GM19351 (cell line): ENCODE measurements at regions not wholly inside any gene's neighbourhood (a gene's known extent, or its start where the extent isn't known, plus 50 kb on each side); places are given as distances from the start of the nearest gene placed in this dataset.

Experiments used
- ATAC-seq: cut with Tn5 transposase; IDR thresholded peaks from one replicate; pipeline ENCODE4 v1.9.1; 2021; ENCODE audit warnings: mild to moderate bottlenecking, moderate library complexity; ENCODE audit not compliant: unreplicated experiment

GRCh38 chr12:107271523-107271922 lies 178.2 kb upstream of the CRY1 start:
- no peak for ATAC-seq

DNA sequence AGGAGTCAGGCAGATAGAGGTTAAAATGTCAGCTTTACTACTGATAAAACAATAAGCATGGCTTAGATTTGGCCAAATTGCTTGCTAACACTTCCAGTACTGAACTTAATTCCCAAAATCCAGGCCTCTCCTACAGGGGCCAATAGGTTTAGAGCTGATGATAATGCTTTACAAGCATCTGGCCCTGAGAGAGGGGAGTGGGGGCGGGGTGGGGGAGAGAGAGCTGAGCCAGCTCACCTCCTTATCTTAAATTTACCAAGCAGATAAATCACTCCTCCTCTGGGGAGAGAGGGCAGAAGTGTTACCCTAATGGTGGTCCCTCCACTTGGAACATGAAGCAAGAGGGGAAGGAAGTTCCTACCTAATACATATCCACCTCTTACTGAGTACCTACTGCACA lies 182.2 kb upstream of the CRY1 start:
- ATAC-seq, result no peak

GRCh38 chr12:107277855-107278254 lies 184.5 kb upstream of the CRY1 start:
- no peak for ATAC-seq

DNA sequence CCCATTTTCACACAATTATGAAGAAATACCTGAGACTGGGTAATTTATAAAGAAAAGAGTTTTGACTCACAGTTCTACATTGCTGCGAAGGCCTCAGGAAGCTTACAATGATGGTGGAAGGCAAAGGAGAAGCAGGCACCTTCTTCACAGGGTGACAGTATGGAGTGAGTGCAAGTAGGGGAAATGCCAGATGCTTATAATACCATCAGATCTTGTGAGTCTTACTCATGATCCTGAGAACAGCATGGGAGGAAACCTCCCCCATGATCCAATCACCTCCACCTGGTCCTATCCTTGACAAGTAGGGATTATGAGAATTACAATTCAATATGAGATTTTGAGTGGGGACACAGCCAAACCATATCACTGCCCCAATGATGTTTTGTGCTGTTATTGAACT lies 189.3 kb upstream of the CRY1 start:
- no peak for ATAC-seq

DNA sequence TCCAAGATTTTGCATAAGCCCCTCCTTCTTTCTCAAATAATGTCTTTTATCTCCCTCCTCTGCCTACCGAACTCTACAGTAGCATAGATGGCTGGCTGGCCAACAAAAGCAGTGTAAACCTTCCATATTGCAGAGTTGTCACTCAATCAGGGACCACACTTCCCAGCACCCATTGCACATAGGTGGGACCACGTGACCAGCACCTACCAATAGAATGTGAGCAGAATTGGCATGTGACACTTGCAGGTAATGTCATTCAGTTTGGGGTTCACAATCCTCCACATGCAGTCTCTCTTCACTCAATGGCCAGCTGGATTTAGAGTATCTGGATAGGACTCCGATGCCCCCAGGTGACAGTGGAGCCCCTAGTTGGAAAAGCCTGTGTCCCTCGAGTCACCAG lies 190.3 kb upstream of the CRY1 start:
- ATAC-seq, result no peak

DNA sequence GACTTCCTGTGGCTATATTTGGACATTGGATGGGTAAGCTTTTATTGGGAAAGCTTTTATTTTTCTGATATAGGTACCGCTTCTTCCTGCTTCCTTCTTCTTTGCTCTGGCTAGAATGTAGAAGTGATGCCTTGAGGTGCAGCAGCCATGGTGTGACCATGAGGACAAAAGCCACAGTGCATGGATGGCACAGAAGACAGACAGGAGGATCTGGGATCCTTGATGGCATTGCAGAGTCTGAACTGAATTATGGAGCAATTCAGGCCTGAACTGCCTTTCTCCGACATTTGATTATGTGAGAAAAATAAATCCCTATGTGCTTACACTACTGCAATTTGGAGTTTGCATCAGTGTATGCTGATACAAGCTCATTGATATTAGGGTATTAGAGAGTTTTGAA lies 191.3 kb upstream of the CRY1 start:
- no peak for ATAC-seq

DNA sequence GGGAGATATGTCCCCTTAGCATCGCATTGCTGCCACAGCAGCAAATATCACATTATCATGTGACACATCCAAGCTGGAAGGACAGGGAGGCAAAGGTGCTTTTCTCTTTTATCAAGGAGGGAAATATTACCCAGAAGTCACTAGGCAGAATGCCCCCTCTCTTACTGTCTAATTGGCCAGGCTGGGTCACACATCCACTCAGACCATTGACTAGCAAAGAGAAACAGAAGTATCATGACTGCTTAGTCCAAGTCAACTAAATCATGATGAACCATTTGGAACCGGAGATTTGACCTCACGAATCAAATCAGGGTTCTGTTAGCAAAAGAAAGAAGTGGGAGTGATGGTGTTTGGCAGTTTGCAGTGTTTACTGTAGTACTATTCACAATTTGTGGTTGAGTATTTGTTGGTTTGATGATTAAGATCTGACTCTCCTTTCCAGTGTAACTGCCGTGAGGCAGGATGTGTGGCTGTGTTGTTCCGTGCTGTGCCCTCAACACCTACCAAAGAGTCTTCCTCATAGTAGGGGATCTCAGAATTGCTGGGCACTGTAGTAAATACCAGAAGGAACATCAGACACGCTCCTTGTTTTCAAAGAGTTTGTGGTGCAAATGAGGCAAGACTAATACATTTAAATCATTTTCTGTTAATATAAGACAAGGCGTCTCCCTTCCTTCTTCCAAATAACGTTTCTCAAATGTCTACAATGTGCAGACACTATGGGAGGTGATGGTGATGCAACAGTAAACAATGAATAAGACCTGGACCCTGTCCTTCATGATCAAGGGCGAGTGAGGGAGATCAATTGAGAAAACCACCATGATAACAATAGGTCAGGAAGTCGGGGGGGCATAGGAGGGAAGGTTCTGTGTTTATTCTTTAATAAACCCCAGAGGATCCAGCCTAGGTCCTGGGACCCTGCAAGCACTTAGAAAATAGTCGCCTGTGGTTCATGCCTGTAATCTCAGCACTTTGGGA lies 194.4 kb upstream of the CRY1 start:
- no peak for ATAC-seq

DNA sequence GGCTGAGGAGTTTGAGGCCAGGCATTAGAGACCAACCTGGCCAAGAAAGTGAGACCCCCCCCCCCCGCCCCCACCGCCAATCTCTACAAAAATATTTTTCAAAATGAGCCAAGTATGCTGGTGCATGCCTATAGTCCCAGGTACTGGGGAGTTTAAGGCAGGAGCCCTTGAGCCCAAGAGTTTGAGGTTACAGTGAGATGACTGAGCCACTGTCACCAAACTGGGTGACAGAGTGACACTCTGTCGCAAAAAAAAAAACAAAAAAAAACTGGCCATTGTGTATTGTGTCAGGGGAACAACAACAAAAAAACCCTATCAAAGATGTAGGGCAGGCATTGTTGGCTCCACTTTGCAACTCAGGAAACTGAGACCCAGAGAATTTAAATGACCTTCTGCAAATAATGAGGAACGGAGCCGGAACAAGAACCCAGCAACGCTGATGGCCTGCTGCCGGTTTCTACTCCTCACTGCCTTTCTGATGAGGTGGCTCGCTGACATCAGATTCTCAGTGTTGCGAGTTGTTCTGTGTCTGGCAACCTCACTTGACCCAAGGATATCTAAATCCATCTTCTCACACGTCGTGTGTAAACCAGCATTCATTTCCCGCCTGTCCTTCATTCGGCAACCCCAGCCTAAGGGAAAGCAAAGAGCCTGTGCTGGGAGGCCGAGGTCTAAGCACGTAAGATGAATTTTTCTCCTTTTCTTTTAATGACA lies 195.2 kb upstream of the CRY1 start:
- ATAC-seq, result no peak

DNA sequence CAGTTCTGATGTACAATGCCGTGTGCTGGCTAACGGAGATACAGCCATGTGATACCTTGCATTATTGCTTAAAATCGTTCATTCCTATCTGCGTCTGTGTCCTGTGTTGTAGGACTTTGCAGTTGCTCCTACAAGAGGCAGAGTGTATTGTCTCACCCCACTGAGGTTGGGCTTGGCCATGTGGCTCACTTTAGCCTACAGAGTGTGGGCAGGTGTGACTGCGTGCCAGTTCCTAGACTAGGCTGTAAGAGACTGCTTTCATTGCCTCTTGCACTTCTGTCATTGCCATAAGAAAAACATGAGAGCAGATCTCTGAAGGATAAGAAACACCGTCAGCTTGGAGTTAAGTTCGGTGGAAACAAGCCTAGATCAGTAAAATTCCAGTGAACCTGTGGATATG lies 197.7 kb upstream of the CRY1 start:
- no peak for ATAC-seq

- no peak for ATAC-seq
These were observed 203.3 kb upstream of the CRY1 start for GRCh38 chr12:107296681-107297089.

GRCh38 chr12:107302649-107303341 lies 209.4 kb upstream of the CRY1 start:
- ATAC-seq, result no peak

- ATAC-seq, result no peak
These were observed 211.5 kb upstream of the CRY1 start for GRCh38 chr12:107304588-107305532.

GRCh38 chr12:107306141-107306659 lies 212.9 kb upstream of the CRY1 start:
- ATAC-seq, result no peak

DNA sequence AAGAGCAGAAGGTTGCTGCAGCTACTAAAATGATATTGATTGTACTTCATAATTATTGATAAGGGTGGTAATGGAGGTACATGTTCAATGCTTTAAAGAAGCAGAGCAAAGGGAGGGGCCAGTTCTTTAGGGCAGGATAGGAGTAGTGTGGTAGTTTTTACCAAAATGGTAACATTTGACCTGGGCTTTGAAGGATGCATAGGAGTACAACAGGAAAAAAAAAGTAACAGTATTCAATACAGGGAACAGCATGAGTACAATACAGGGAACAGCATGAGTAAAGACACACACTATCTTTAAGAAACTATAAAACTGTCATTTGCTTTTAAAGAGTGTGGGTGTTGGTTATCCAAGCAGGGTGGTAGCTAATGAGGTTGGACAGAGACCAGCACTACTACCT lies 215.0 kb upstream of the CRY1 start:
- no peak for ATAC-seq

GRCh38 chr12:107309020-107309419 lies 215.7 kb upstream of the CRY1 start:
- ATAC-seq, result no peak

- ATAC-seq, result no peak
These were observed 217.3 kb upstream of the CRY1 start for GRCh38 chr12:107310621-107311020.

GRCh38 chr12:107311682-107312081 lies 218.3 kb upstream of the CRY1 start:
- ATAC-seq, result no peak

DNA sequence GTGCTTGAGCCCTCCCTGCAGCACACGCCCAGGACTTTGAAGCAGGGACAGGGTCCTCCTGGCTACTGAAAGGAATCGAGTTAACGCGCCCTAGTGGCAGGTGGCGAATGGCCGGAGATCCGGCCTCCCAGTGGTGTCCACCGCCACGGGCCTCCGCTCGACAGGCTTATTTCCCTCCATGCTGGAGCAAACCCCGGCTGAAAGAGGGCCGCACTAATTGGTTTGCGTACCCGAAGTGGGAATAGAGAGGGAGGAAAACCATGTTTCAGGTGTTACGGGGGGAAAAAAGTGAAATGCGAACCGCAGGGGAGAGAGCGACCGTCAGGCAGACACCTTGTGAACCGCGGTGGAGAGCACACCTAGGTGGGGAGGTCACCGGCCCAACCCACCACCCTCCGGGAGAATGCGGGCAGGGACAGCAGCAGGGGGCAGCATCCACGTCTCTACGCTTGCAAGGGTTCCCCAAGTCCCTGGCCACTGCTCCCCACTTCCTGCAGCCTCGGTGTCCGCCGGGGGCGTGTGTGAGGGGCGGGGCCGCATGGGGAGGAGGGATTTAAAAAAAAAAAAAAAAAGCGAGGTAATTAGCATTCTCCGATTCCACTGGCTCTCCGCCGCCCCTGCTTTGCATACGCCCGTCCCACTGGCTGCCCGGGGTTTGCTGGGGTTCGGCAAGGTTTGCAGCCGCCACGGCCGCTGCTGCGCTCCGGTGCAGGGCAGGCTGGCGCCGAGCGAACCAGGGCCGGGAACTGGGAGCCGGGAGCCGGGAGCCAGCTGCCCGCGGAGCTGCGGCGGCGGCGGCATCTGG lies 224.6 kb upstream of the CRY1 start:
- ATAC-seq, result no peak

DNA sequence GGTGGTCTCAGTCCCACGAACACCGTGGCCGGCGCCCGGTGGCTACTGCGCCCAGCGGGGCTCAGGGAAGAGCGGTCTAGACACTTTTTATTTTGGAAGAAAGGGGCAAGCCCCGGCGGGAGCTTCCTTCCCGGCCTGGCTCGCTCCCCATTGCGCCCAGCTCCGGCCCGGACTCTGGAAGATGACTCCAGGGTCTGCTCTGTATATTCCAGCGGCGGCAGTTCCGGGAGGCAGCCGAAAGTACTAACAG lies 225.1 kb upstream of the CRY1 start:
- no peak for ATAC-seq
